Neural progenitor cell (in vitro differentiated cells): ENCODE measurements at regions not wholly inside any gene's neighbourhood (a gene's known extent, or its start where the extent isn't known, plus 50 kb on each side); places are given as distances from the start of the nearest gene placed in this dataset.

Experiments used
- DNase-seq: peaks from one replicate; pipeline ENCODE4 v3.0.0-alpha.2; 2016; ENCODE audit warnings: low spot score
- H2AFZ ChIP-seq: fragments of 200-600 bp; sonication (generic); replicated peaks from 2 replicates; pipeline ENCODE4 v1.6.1; 2016; ENCODE audit warnings: antibody characterized with exemption
- H3F3A ChIP-seq: fragments of 200-600 bp; sonication (generic); 2 replicates; pipeline ENCODE4 v1.6.1; 2016; ENCODE audit warnings: antibody characterized with exemption, low read depth
- H3K27ac ChIP-seq: fragments of 200-600 bp; sonication (generic); 2 replicates; pipeline ENCODE4 v1.5.1; 2016; ENCODE audit warnings: mild to moderate bottlenecking
- H3K27me3 ChIP-seq: fragments of 200-600 bp; sonication (generic); 2 replicates; pipeline ENCODE4 v1.6.1; 2016; ENCODE audit warnings: mild to moderate bottlenecking, moderate library complexity
- H3K36me3 ChIP-seq: fragments of 200-600 bp; sonication (generic); 2 replicates; pipeline ENCODE4 v1.5.1; 2016
- H3K4me1 ChIP-seq: fragments of 200-600 bp; sonication (generic); 2 replicates; pipeline ENCODE4 v1.6.1; 2016; ENCODE audit warnings: mixed run types
- H3K4me2 ChIP-seq: fragments of 200-600 bp; sonication (generic); 2 replicates; pipeline ENCODE4 v1.6.1; 2016
- H3K4me3 ChIP-seq: fragments of 200-600 bp; sonication (generic); 2 replicates; pipeline ENCODE4 v1.5.1; 2016
- H3K79me2 ChIP-seq: fragments of 200-600 bp; sonication (generic); 2 replicates; pipeline ENCODE4 v1.6.1; 2016; ENCODE audit warnings: low read depth
- H3K9ac ChIP-seq: fragments of 200-600 bp; sonication (generic); 2 replicates; pipeline ENCODE4 v1.6.1; 2016
- H3K9me3 ChIP-seq: fragments of 200-600 bp; sonication (generic); 2 replicates; pipeline ENCODE4 v1.5.1; 2016; ENCODE audit warnings: low read depth
- H4K20me1 ChIP-seq: fragments of 200-600 bp; sonication (generic); 2 replicates; pipeline ENCODE4 v1.6.1; 2016; ENCODE audit warnings: low read depth
- H3K27ac Mint-ChIP-seq: 3 replicates; pipeline ENCODE4 v1.8.0; 2021; ENCODE audit warnings: mixed read lengths
- H3K27me3 Mint-ChIP-seq: 2 replicates; pipeline ENCODE4 v1.8.0; 2022; ENCODE audit warnings: low read depth, mild to moderate bottlenecking, inconsistent platforms, moderate library complexity, mixed read lengths; ENCODE audit not compliant: insufficient read depth
- H3K36me3 Mint-ChIP-seq: 3 replicates; pipeline ENCODE4 v1.8.0; 2021; ENCODE audit warnings: mixed read lengths
- H3K4me1 Mint-ChIP-seq: 3 replicates; pipeline ENCODE4 v1.8.0; 2021; ENCODE audit warnings: mixed read lengths
- H3K4me3 Mint-ChIP-seq: 3 replicates; pipeline ENCODE4 v1.8.0; 2021; ENCODE audit warnings: mild to moderate bottlenecking, moderate library complexity, mixed read lengths
- H3K9me3 Mint-ChIP-seq: 3 replicates; pipeline ENCODE4 v1.8.0; 2020; ENCODE audit warnings: mixed read lengths
- CTCF ChIP-seq: fragments of 200-600 bp; sonication (generic); IDR thresholded peaks from 2 replicates; pipeline ENCODE4 v1.5.1; 2017; ENCODE audit warnings: antibody characterized with exemption, mild to moderate bottlenecking
- EZH2 ChIP-seq: fragments of 200-600 bp; sonication (generic); IDR thresholded peaks from 2 replicates; pipeline ENCODE4 v1.6.1; 2017; ENCODE audit warnings: antibody characterized with exemption, mild to moderate bottlenecking, moderate library complexity
- EZH2phosphoT487 ChIP-seq: fragments of 200-600 bp; sonication (generic); IDR thresholded peaks from 2 replicates; pipeline ENCODE4 v1.6.1; 2017; ENCODE audit warnings: antibody characterized with exemption

- peaks cover 9% of the 10 kb centered on the region for H3F3A ChIP-seq
- H3K27ac Mint-ChIP-seq = peak overlapping the region; percentile 99
Measured at GRCh38 chr3:148081926-148082325, 615.8 kb upstream of the AGTR1 start.

GRCh38 chr3:148082506-148083280 lies 615.0 kb upstream of the AGTR1 start:
- Histone ChIP-seq H3K9me3 (no peaks in the 10 kb centered on the region), H3K4me2 (no peak overlapping the region), H3K36me3 (no peaks in the 10 kb centered on the region), H3K4me1 (peaks cover 6% of the 10 kb centered on the region), H3K4me3 (no peak overlapping the region), H3K27me3 (no peaks in the 10 kb centered on the region), H4K20me1 (no peaks in the 10 kb centered on the region), H3K79me2 (no peaks in the 10 kb centered on the region), H3K9ac (no peak overlapping the region), H3F3A (peaks cover 9% of the 10 kb centered on the region), H3K27ac (no peak overlapping the region), H2AFZ (no peak overlapping the region)
- Mint-ChIP-seq H3K4me1 (peaks cover 76% of the 10 kb centered on the region), H3K36me3 (peaks cover 4% of the 10 kb centered on the region), H3K27me3 (no peaks in the 10 kb centered on the region), H3K9me3 (no peaks in the 10 kb centered on the region), H3K27ac (peak overlapping the region; percentile 100), H3K4me3 (peak overlapping the region; percentile 82)
- DNase-seq = no peak
- no peak for TF ChIP-seq CTCF
- TF ChIP-seq EZH2 = no peak
- no peak for TF ChIP-seq EZH2phosphoT487

More at GRCh38 chr3:148081926-148082325, 615.8 kb upstream of the AGTR1 start:
- no peaks in the 10 kb centered on the region for H4K20me1 ChIP-seq
- H3K27ac ChIP-seq = no peak overlapping the region
- no peaks in the 10 kb centered on the region for H3K36me3 Mint-ChIP-seq
- no peak for DNase-seq
- H3K4me3 Mint-ChIP-seq = peak overlapping the region; percentile 82
- no peak overlapping the region for H3K9ac ChIP-seq
- no peak overlapping the region for H3K4me3 ChIP-seq
- no peaks in the 10 kb centered on the region for H3K27me3 Mint-ChIP-seq
- H3K4me2 ChIP-seq = no peak overlapping the region
- H3K4me1 Mint-ChIP-seq = peaks cover 79% of the 10 kb centered on the region
- TF ChIP-seq EZH2 = no peak
- H3K9me3 Mint-ChIP-seq = no peaks in the 10 kb centered on the region
- H3K36me3 ChIP-seq = no peaks in the 10 kb centered on the region
- H3K4me1 ChIP-seq = peaks cover 6% of the 10 kb centered on the region
- H2AFZ ChIP-seq = no peak overlapping the region
- no peaks in the 10 kb centered on the region for H3K9me3 ChIP-seq
- no peaks in the 10 kb centered on the region for H3K27me3 ChIP-seq
- H3K79me2 ChIP-seq = no peaks in the 10 kb centered on the region

GRCh38 chr3:148083526-148084182 lies 614.0 kb upstream of the AGTR1 start:
- H3K27ac ChIP-seq = no peak overlapping the region

More at GRCh38 chr3:148083526-148084182, 614.0 kb upstream of the AGTR1 start:
- Histone ChIP-seq H3K27me3 (no peaks in the 10 kb centered on the region), H3K79me2 (no peaks in the 10 kb centered on the region), H3K36me3 (no peaks in the 10 kb centered on the region), H3K9me3 (no peaks in the 10 kb centered on the region), H2AFZ (no peak overlapping the region), H3F3A (peaks cover 9% of the 10 kb centered on the region), H4K20me1 (no peaks in the 10 kb centered on the region), H3K9ac (no peak overlapping the region), H3K4me2 (peak overlapping the region; percentile 5), H3K4me1 (peaks cover 6% of the 10 kb centered on the region), H3K4me3 (no peak overlapping the region)
- no peak for DNase-seq
- Mint-ChIP-seq H3K36me3 (peaks cover 10% of the 10 kb centered on the region), H3K4me3 (peak overlapping the region; percentile 82), H3K27ac (peak overlapping the region; percentile 100), H3K9me3 (peaks cover 4% of the 10 kb centered on the region), H3K4me1 (peaks cover 73% of the 10 kb centered on the region), H3K27me3 (no peaks in the 10 kb centered on the region)
- no peak for TF ChIP-seq CTCF
